ENCODE measurements at regions not wholly inside any gene's neighbourhood (a gene's known extent, or its start where the extent isn't known, plus 50 kb on each side); places are given as distances from the start of the nearest gene placed in this dataset.

DNA sequence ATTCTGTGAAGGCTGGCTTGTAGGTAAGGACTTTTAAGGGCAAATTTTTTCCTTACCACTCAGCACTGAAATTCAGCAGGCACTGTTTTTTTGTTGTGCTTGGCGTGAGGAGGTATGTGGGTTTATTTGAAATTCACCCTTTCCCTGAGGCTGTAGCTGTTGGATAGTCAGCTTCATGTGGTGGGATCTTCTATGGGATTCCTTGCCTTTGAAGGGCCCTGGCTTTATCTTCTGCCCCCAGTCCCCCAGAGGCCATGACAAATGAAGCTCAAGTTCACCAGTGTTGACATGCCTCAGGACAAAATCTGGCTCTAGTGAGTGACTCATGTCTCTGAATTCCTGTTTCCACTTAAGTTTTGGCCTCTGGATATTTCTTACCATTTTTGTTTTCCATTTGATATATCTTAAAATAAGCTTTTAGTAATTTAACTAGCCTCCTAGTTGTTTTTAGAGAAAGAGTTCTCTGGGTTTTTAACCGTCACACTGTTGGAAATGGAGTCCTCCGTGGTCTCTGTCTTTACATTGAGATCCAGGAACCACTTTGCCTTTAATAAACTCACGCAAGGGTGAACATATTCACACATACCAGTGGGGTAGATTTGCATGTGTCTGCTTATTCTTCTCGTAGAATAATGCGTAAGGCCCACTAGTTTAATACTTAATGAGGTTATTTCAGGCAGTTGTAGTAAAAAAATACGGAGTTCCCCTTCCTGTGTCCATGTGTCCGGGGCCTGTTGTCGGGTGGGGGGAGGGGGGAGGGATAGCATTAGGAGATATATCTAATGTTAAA, 211.1 kb upstream of the FAM98A start:
- no peak for DNase-seq

GRCh38 chr2:33806041-33806440, 206.9 kb upstream of the FAM98A start:
- no peak for DNase-seq

DNA sequence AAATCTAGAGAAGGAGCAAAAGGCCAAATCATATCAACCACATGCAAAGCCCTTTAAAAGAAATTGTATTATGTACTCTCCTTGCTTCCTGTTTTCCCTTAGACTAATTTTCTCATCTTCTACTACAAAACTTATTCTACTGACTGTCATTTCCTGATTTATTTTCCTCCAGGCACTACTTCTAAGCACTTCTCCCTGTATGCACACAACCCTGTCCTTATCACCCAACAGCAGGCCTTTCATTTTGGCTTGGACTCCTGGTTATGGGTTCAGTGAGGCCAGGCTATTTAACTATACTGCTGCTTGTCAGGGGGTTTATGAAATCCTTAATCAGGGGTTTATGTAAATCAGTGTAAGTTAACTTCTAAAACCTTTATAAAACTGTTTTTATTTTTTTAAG, 205.1 kb upstream of the FAM98A start:
- DNase-seq = no peak

DNA sequence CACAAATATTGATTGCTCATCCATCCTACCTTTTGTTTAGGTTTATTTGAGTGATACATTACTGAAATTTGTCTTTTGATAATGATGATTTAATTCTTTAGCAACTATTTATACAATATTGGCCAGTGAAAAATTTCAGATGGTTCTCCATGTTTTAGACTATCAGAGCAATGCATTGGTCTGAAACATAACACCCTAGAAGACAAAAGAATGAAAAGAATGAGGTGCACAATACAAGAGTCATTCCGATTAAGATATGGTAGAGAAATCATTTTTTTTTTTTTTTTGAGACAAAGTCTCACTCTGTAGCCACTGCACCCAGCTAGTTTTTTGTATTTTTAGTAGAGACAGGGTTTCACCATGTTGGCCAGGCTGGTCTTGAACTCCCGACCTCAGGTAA, 197.4 kb upstream of the FAM98A start:
- DNase-seq = no peak

DNA sequence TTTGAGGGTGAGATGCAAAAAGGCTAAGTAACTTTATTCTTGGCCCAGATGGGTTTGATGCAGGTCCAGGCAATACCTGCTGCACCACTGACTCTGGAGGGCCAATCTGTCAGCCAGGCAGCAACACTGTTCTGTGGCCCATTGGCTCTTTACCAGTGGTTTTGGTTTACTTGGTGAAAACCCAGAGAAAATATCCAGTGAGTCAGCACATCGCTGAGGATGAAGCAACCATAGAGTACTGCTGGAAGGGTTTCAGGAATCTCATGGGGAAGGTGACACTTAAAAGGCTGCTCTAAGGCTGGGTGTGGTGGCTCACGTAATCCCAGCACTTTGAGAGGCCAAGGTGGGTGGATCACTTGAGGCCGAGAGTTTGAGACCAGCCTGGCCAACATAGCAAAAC, 192.5 kb upstream of the FAM98A start:
- no peak for DNase-seq

DNA sequence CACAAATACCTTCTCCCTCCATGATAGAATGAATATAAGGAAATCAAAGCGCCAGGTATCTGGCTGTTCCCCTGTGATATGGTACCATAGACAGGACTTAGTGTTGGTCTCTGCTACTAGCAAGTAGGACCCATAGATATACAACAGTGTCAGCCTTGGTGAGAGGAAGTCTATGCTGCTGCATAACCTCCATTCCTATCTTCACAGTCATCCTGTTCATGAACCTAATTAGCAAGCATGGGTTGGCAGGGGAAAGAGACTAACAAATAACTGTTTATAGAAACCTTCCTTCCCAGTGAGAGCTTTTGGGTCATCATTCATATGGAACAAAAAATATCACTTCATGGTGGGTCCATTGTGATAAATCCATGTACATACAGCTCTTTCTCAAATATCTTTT, 188.9 kb upstream of the FAM98A start:
- DNase-seq = no peak

DNA sequence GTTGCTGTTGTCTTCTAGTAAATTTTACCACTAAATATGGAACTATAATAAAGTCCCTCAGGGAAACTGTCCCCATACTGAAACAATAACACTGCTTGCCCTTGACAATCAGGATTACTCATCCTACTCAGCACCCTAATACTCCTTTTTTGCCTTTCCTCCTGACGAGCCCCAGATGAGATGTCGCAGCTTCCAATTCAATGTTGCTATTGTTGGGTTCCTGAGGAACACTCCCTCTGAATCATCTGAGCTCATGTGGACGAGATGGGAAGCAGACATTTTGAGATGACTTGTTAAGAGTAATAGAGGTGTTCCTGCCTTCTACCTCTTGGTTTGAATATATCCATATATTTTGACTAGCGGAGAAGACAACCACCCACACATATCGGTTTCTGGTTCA, 187.8 kb upstream of the FAM98A start:
- no peak for DNase-seq

- no peak for DNase-seq
Observed at GRCh38 chr2:33785201-33786106, 186.4 kb upstream of the FAM98A start.

DNA sequence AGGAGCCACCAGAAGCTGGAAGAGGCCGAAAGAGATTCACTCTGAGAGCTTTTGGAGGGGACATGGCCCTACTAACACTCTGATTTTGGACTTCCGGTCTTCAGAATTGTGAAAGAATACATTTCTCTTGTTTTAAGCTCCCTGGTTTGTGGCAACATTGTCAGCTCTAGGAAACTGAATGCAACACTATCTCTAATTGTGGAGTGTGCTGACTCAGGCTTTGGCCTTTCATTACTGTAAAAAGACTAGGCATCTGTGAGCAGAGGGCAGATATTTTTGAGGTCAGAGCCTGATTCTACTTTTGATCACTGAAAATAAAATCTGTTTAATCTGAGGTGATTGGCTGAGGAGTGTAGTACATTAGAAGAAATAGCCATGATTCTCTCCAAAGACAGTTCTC, 185.4 kb upstream of the FAM98A start:
- DNase-seq = no peak

DNA sequence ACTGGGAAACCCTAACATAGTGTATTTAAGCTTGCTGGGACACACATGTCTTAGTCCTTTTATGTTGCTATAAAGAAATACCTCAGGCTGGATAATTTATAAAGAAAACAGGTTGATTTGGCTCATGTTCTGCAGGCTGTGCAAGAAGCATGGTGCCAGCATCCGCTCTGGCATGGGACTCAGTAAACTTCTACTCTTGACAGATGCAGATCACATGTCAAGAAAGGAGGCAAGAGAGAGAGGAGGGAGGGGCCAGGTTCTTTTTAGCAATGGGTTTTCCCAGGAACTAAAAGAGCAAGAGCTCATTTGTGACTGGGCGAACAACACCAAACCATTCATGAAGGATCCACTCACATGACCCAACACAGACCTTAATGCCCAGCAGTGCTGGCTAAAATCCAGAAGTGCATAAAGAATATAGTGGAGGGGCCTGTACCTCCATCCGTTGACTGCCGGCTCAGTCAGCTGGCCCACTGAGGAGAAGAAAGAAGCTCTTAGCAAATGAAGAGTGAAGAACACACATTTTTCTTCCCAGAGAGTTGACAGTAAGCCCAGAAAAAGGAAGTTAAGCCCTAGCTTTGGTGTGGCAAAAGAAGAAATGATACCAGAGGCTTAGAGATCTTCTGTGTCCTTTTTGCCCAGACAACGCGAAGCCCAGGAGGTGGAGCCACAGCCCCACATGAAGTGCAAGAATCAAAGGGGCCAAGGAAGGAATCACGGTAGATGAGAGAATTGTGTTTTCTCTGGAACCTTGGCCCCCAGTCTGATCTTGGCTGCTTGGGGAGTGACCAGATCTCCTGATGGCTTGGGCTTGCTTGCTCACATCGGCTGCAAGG, 183.5 kb upstream of the FAM98A start:
- no peak for DNase-seq

DNA sequence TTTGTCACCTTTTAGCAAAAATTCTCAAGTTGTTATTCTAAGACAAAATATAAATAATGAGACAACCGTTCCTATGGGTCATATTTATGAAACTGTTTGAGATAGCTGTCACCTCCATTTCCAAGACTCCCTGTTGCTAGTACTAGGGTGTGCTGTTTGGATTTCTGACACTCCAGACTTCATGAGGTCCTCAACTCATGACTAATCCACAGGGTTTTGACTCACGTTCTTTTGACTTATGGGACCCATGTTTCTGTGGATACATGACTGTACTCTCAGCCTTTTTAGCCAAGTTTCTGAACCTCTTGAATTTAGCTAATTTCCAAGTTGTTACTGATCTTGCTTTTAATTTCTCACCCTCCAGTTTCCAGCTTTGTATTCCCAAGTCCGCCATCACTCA, 178.7 kb upstream of the FAM98A start:
- no peak for DNase-seq

DNA sequence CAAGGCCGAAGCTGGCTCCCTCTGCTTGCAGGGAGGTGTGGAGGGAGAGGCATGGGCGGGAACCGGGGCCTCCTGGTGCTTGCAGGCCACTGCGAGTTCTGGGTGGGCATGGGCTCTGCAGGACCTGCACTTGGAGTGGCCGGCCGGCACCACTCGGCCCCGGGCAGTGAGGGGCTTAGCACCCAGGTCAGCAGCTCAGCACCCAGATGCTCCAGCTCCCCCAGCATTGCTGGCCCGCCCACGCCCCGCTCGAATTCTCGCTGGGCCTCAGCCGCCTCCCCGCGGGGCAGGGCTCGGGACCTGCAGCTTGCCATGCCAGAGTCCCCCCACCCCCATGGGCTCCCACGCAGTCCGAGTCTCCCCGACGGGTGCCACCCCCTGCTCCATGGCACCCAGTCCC, 176.2 kb upstream of the FAM98A start:
- DNase-seq = no peak

GRCh38 chr2:33770023-33770422, 170.9 kb upstream of the FAM98A start:
- no peak for DNase-seq

DNA sequence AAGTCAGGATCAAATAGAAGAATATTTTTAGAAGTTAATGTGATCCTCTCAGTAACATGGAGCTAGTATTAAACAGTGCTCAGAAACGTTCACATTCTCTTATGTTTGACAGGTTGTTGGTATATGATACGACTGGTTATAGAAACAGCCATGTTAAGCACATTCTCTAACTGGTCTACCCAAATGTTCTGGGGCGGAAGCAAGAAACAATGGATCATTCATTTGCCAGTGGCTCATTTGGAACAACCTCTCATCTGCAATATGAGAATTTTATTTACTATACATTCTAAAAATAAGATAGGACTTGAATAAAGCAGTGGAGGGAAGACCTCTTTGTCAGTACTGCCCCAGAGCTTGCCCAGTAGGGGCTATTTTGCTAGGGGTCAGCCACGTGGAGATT, 167.1 kb upstream of the FAM98A start:
- DNase-seq = no peak

DNA sequence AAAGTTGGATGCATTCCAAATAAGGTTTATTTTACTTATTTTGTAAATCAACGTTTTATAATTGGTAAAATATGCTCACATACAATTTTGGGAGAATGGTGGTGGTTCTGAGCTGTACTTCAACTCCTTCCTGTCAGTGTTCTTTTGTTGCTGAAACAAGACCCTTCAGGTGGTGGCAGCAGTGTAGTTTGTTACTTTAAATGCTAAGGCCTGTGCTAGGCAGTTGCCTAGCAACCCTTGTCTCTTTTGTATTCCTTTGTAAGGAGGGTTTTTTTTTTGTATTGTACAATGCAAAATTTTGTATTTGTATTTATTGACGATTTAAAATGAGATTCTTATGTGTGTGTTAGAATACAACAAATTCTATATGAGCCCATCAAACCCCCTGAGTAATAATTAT, 166.0 kb upstream of the FAM98A start:
- DNase-seq = no peak

- DNase-seq = no peak
Observed at GRCh38 chr2:33764551-33764950, 165.5 kb upstream of the FAM98A start.

GRCh38 chr2:33763671-33764310, 164.7 kb upstream of the FAM98A start:
- no peak for DNase-seq

DNA sequence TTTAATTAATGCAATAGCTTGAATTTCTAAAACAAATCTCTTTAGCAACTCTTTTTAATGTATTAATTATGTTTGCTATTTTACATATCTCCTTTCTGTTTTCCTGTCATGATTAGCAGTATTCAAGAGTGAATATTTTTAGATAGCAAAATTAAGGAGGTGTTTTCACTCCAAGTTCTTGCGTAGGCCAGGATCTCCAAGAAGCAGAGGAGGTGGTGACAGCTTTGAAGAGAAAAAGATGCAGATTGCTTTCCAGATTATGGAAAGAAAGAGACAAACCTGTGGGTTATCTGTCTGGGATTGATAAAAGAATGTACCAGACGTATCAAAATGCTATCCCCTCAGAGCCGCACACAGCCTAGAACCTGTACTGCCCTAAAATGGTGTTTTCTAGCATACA, 163.5 kb upstream of the FAM98A start:
- DNase-seq = no peak

DNA sequence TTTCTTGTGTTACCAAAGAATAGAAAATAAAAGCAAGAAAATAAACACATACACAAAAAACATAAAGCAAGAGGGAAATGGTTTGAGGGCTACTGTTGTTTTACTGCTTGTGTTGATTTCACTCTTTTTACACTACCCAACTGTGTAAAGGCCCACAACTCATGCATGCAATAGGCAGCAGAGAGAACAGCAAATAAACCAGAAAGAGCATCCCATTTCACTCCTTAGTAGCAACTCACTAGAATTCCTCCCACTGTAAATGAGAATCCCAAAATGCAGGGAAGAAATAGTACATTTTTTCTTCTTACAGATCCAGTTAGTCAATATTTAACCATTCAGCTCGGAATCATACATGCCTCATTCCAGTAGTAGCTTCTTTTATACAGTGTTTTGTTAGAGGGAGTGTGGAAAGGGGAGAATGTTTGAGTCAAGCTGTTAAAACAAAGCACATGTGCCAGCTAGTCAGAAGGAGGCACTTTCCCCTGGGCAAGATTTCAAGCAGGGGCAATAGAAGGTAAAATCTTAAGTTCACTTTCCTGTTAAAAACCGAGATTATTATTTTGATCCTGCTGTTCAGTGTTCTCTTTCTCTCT, 147.2 kb upstream of the FAM98A start:
- no peak for DNase-seq

DNA sequence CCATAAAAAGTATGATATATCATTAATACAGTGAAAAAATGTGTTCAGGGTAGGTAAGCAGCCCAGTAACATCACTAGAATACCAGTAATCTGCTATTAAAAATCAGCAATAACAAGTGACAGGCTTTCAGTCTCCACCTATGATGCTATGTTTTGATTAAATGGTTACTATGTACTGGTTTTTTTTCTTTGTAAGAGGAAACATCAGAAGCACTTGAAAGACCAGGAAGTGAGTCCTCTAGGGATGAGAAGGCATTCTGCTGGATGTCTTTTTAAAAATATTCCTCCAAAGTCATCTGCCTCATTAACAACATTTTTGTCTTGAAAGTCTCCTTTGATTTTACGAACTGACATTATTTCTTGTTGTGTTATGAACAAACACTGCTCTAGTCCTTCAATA, 136.0 kb upstream of the FAM98A start:
- no peak for DNase-seq

DNA sequence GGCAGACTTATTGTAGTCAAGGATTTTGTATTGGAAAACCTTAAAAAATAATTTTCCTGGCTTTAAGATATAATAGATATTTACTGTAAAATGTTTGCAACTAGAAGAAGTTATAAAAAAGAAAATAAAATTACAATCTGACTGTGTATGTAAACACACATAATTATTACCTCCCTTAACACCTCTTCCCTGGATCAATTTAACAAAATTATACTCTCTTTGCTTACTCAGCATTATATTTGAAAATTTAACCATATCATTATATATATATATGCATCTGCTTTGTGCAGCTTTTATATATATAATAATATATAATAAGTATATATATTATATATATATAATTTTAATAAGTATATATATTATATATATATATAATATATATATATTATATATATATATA, 131.7 kb upstream of the FAM98A start:
- no peak for DNase-seq

GRCh38 chr2:33730193-33730592, 131.1 kb upstream of the FAM98A start:
- DNase-seq = no peak

Data from T-helper 9 cell (primary cell).